GM12801 (cell line): ENCODE measurements at regions not wholly inside any gene's neighbourhood (a gene's known extent, or its start where the extent isn't known, plus 50 kb on each side); places are given as distances from the start of the nearest gene placed in this dataset.

Source experiments
- TF ChIP-seq, protein P1 (sequence below): IDR thresholded peaks from one replicate; pipeline ENCODE4 v1.5.1; 2011; ENCODE audit warnings: control low read depth; ENCODE audit not compliant: insufficient read length; ENCODE audit errors: extremely low read depth

GRCh38 chr14:61847861-61848260 lies 85.6 kb downstream of the SNAPC1 start:
- TF ChIP-seq, protein P1, sequence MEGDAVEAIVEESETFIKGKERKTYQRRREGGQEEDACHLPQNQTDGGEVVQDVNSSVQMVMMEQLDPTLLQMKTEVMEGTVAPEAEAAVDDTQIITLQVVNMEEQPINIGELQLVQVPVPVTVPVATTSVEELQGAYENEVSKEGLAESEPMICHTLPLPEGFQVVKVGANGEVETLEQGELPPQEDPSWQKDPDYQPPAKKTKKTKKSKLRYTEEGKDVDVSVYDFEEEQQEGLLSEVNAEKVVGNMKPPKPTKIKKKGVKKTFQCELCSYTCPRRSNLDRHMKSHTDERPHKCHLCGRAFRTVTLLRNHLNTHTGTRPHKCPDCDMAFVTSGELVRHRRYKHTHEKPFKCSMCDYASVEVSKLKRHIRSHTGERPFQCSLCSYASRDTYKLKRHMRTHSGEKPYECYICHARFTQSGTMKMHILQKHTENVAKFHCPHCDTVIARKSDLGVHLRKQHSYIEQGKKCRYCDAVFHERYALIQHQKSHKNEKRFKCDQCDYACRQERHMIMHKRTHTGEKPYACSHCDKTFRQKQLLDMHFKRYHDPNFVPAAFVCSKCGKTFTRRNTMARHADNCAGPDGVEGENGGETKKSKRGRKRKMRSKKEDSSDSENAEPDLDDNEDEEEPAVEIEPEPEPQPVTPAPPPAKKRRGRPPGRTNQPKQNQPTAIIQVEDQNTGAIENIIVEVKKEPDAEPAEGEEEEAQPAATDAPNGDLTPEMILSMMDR, result no peak

DNA sequence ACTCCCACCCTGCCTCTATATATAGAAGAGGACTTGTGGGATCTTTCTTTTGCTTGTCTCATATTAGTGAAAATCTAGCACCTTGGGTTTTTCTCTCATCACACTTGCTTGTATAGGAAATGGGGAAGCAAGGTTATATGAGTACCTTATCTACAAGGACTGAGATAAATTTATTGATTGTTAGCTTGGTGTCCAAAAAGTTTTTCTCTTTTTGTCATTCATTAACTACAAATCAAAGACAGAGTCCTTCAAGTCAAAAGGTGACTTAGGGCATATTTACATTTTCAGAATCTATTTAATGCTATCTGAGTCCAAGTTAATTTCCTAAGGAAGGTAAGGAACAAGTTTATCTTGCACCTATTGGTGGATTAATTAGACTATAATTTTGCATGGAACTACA lies 92.7 kb downstream of the SNAPC1 start:
- TF ChIP-seq, protein P1, result no peak

GRCh38 chr14:61860294-61860918 lies 98.2 kb downstream of the SNAPC1 start:
- TF ChIP-seq, protein P1, result no peak

GRCh38 chr14:61861320-61861865 lies 99.2 kb downstream of the SNAPC1 start:
- TF ChIP-seq, protein P1, result no peak

DNA sequence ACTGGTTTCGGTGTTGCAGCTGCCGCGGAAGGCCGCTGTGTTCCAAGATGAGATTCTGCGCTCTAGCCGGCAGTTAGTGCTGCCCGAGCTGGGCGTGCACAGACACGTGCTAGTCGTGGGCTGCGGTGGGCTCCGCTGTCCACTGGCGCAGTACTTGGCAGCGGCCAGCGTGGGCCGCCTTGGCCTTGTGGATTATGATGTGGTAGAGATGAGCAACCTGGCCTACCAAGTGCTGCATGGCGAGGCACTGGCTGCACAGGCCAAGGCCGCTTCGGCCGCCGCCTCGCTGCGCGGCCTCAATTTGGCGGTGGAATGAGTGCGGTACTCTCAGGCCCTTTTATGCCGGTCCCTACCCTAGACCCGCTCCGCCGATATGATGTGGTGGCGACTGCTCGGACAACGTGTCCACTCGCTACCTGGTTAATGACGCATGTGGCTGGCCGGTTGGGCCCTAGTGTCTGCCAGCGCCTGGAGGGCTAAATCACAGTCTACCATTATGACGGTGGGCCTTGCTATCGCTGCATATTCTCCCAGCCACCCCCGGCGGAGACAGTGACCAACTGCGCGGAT lies 102.2 kb downstream of the SNAPC1 start:
- TF ChIP-seq, protein P1, result no peak

DNA sequence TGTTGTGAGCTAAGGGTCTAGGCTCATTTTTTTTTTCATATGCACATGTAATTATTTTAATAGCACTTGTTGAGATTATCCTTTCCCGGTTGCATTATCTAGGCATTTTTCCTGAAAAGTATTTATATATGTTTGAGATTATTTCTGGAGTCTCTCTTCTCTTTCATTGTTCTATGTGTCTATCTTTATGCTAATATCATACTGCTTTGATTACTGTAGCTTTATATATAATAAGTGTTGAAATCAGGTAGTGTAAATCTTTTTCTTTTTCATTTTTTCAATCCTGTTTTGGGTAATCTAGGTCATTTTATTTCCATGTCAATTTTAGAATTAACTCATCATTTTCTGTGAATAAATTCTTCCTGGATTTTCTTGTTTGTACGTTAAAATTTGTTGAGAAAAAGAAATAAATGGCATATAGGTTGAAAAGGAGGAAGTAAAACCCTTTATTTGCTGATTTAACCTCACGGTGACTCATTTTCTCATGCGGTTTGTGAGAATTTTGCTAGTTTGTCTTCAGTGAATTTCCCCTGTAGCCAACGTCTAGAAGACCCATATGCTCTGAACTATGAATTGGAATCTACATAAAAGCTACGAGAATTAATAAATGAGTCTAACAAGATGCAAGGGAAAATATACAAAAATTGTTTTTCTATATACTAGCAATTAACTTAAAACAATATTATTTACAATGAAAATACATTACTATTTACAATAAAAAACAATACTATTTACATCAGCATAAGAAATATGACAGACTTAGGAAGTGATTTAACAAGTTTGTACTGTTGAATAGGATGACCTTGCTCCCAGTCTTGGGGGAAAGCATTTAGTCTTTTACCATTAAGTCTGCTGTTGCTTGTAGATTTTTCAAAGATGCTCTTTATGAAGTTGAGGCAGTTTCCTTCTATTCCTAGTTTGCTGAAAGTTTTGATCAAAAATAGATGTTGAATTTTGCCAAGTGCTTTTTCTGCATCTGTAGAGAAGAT lies 105.0 kb downstream of the SNAPC1 start:
- TF ChIP-seq, protein P1, result no peak

- TF ChIP-seq, protein P1, result no peak
These were observed 106.6 kb downstream of the SNAPC1 start for GRCh38 chr14:61868846-61869245.
